ENCODE measurements at regions not wholly inside any gene's neighbourhood (a gene's known extent, or its start where the extent isn't known, plus 50 kb on each side); places are given as distances from the start of the nearest gene placed in this dataset.
"Not testable (repeated sequence)": the region's sequence is repeated elsewhere in the genome, so short reads cannot be mapped to it uniquely, and the experiment has no call there.

DNA sequence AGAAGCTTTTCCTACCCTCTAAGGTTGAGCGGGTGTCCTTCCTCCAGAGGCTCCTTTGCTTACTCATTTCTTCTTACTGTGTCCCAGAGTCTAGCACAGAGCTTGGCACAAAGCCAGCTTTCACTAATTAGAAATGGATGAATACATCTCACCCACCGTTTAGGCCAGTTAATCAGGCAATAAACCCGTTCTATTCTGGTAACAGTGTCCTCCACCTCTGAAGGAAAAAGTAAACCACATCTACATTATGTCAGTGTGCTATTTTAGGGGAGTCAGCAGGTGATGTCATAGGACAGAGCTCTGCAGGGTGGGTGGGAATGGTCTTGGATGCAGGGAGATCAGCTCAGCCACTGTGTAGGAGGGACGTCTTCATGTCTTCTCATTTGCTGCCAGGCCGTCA is 109.2 kb downstream of the OSTF1 start:
- H3K4me3 ChIP-seq (ENCODE audit: low read depth, low read length) = no peak overlapping the region
- DNase-seq (ENCODE audit: low read depth) = no peak
- TF ChIP-seq, protein P1, sequence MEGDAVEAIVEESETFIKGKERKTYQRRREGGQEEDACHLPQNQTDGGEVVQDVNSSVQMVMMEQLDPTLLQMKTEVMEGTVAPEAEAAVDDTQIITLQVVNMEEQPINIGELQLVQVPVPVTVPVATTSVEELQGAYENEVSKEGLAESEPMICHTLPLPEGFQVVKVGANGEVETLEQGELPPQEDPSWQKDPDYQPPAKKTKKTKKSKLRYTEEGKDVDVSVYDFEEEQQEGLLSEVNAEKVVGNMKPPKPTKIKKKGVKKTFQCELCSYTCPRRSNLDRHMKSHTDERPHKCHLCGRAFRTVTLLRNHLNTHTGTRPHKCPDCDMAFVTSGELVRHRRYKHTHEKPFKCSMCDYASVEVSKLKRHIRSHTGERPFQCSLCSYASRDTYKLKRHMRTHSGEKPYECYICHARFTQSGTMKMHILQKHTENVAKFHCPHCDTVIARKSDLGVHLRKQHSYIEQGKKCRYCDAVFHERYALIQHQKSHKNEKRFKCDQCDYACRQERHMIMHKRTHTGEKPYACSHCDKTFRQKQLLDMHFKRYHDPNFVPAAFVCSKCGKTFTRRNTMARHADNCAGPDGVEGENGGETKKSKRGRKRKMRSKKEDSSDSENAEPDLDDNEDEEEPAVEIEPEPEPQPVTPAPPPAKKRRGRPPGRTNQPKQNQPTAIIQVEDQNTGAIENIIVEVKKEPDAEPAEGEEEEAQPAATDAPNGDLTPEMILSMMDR (IDR thresholded peaks at IDR 0.05; ENCODE audit: insufficient read depth, low read depth, low read length) = no peak

DNA sequence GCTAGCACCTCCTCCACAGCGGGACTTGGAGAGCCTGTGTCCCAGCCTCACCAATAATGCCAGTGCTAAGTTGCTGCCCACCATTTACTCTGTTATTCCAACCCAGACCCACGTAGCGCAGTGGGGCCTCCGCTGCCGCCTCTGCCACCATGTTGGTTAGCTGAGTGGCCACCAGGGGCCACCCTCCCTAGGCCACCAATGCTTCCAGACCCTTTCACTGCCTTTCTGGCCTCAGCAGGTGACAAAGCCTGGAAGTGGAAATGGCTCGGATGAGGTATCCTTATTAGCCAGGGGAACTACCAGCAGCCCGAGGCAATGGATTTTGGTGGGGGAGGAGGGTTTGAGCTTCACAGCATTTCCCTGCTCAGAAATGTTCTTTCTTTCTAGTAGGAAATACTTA is 110.1 kb downstream of the OSTF1 start:
- TF ChIP-seq, protein P1 (IDR thresholded peaks at IDR 0.05; ENCODE audit: insufficient read depth, low read depth, low read length) = peak; percentile 17

DNA sequence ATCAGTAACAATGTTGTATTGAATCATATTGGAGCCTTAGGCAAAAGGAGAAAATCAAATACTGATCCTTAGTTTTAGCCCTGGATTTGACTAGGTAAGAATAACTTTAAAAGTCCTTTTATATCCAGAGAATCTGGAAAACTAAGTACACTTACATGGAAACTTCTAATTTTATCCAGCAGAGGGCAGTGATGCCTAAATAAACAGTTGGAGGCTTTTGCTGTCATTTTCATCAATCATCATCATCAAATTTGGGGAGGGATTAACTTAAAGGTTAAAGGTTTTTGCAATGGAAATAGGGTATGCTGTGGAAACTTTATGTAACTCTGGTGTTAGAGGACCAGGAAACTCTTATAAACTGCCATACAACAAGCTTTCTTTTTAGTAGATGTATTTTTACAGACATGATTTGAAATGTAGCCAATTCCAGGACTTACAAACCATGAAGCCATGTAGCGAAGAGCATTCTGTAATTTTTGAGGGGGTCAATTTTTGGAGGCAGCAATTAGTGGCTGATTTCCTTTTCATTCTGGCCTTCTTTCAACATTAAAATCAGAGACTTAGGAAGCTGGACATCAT is 112.7 kb downstream of the OSTF1 start:
- DNase-seq (ENCODE audit: low read depth) = peak; percentile 41

More for the DNA sequence above, 110.1 kb downstream of the OSTF1 start:
- no peak for DNase-seq (ENCODE audit: low read depth)
- H3K4me3 ChIP-seq (ENCODE audit: low read depth, low read length) = no peak overlapping the region

DNA sequence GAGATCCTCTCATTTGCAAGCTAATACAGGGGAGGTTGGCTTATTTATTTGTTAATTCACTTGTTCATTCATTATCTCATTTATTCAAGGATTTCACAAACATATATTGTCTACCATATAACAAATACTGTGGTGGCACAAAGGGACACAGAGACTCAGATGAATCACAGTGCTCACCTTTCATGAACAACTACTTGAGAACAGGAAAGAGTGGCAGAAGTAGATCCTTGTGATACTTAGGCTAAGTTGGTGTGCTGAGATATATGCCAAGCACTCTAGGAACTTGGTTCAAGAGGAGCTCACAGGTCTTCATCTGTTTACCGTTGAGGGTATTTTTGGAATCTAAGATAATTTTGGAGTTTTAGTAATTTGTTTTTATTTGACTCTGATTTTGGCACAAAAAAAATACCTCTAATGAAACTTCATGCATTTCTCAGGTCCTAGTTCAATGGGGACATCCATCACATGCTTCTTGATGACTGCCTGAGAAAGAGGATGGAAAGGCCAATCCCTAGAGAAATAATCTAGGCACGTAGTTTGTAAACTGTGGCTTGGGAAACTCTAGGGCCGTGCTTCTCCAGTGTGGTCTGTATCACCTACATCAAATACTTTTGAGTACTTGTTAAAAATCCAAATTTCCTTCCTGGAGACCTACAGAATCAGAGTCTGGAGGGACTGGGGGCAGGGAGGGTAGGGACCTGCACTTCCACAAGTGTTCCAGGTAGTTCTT is 113.3 kb downstream of the OSTF1 start:
- no peak for DNase-seq (ENCODE audit: low read depth)
- TF ChIP-seq, protein P1 (IDR thresholded peaks at IDR 0.05; ENCODE audit: insufficient read depth, low read depth, low read length) = no peak
- H3K4me3 ChIP-seq (ENCODE audit: low read depth, low read length) = no peak overlapping the region

More for the DNA sequence above, 112.7 kb downstream of the OSTF1 start:
- TF ChIP-seq, protein P1 (IDR thresholded peaks at IDR 0.05; ENCODE audit: insufficient read depth, low read depth, low read length) = peak; percentile 63
- H3K4me3 ChIP-seq (ENCODE audit: low read depth, low read length) = no peak overlapping the region

DNA sequence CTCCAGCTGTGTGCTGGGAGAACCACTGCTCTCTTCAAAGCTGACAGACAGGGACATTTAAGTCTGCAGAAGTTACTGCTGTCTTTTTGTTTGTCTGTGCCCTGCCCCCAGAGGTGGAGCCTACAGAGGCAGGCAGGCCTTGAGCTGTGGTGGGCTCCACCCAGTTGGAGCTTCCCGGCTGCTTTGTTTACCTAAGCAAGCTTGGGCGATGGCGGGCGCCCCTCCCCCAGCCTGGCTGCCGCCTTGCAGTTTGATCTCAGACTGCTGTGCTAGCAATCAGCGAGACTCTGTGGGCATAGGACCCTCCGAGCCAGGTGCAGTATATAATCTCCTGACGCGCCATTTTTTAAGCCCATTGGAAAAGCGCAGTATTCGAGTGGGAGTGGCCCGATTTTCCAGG is 119.7 kb downstream of the OSTF1 start:
- H3K4me3 ChIP-seq (ENCODE audit: low read depth, low read length); DNase-seq (ENCODE audit: low read depth): not testable (repeated sequence)

DNA sequence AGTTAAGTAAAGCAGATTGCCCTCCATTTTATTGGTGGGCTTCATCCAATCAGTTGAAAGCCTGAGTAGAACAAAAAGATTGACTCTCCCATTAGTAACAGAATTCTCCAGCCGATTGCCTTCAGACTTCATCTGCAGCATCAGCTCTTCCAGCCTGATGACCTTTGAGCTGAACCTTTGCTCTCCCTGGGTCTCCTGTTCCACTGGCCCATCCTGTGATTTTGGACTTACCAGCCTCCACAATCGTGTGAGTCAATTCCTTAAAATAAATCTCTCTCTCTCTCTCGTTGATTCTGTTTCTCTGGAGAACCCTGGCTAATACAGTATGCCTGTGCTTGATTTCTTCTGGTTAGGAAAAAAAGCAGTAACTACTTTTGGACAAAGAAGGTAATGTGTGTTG is 121.9 kb downstream of the OSTF1 start:
- H3K4me3 ChIP-seq (ENCODE audit: low read depth, low read length) = no peak overlapping the region
- TF ChIP-seq, protein P1 (IDR thresholded peaks at IDR 0.05; ENCODE audit: insufficient read depth, low read depth, low read length) = no peak
- DNase-seq (ENCODE audit: low read depth) = no peak

DNA sequence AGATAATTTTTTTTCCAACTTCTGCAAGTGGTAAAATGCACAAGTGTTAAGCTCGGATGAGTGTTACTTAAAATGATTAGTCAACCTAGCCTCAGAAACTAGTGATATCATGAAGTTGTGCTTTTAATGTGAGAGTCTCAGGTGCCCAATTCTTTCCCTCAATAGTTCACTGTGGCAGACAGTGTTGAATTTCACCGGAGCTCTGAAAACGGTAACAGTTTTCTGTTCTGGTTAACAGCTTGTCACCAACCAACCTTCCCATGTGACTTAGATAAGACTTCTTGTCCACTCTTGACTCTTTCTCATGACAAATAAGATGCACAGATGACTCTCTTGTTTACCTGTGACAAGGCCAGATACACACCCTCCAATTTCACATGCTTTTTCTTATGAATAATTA is 125.5 kb downstream of the OSTF1 start:
- TF ChIP-seq, protein P1 (IDR thresholded peaks at IDR 0.05; ENCODE audit: insufficient read depth, low read depth, low read length) = no peak
- H3K4me3 ChIP-seq (ENCODE audit: low read depth, low read length) = no peak overlapping the region
- DNase-seq (ENCODE audit: low read depth) = no peak

All from fibroblast of villous mesenchyme (primary cell).